ENCODE measurements at regions not wholly inside any gene's neighbourhood (a gene's known extent, or its start where the extent isn't known, plus 50 kb on each side); places are given as distances from the start of the nearest gene placed in this dataset.

GRCh38 chr22:42217752-42218280 is 52.6 kb downstream of the TCF20 start:
- no peaks in the 10 kb centered on the region for H3K36me3 ChIP-seq (ENCODE audit: control insufficient read depth, insufficient read depth, low read length)
- TF ChIP-seq CTCF (IDR thresholded peaks at IDR 0.05; ENCODE audit: insufficient read depth, low read length, poor library complexity, severe bottlenecking), result no peak
- no peak for DNase-seq (ENCODE audit: low read depth)
- no peaks in the 10 kb centered on the region for H3K27me3 ChIP-seq (ENCODE audit: control insufficient read depth, insufficient read depth, low read length)
- H3K4me3 ChIP-seq (ENCODE audit: low read depth, low read length), result no peak overlapping the region

DNA sequence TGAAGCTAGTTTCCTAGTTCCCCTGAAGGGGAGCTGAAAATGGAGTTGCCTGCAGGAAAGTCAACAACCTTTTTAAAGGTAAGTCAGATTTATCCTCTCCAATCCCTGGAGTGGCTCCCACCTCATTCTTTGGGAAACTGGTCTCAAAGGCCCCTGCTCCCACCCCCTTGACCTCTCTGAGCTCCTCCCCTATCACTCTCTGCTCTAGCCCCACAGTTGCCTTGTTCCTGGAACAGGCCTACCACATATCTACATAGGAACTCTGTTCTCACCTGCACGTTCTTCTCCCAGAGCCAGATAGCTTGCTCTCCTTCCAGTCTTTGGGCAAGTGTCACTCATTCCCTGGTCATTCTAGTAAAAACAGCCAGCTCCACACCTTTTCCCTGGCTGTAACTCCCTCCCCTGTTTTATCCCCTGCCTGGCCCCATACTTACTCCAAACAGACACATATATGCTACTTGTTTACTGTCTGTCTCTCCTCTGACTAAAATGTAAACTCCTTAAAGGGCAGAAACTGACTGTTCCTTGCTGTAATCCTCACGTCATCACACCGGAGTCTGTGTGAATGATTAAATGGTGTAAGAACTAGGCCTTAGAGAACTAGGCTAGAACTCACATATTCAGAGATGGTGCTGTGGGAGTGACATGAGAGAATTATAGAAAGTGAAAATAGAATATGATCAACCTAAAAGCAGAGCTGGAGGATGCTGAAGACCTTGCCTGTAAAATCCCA is 53.3 kb downstream of the TCF20 start:
- Histone ChIP-seq H3K27me3 (ENCODE audit: control insufficient read depth, insufficient read depth, low read length) (no peaks in the 10 kb centered on the region), H3K36me3 (ENCODE audit: control insufficient read depth, insufficient read depth, low read length) (no peaks in the 10 kb centered on the region), H3K4me3 (ENCODE audit: low read depth, low read length) (no peak overlapping the region)
- TF ChIP-seq CTCF (IDR thresholded peaks at IDR 0.05; ENCODE audit: insufficient read depth, low read length, poor library complexity, severe bottlenecking), result no peak
- DNase-seq (ENCODE audit: low read depth), result no peak

DNA sequence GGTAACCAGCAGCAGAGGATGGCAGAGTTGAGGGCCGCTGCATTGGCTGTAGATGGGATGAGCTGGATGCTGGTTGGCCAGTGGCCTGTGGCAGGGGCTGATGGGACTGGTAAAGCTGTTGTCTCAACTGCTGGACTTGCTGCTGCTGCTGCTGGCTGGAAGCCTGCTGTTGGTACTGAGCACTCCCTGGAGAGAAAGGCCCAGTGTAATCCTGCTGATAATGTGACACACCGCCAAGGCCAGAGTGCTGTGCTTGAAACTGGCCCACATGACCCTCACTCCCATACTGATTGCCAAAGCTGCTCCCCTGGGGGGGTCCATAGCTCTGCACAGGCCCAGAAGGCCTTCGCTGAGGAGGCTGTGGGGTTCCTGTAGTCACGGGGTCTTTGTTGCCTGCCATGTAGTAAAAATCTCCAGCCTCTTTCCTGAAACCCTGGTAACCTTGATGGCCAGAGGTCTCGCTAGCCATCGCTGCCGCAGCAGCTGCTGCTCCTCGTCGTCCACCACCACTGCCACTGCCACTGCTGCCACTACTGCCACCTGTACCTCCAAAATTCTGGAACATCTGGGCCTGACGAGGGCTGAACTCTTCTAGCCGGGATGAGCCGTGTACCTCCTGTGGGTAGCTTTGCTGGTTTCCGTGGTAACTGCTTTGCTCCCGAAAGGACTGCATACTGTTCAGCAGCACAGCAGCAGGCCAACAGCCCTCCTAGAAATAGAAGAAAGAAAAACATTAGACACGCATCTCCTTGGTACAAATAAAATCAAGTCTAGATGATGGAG is 55.6 kb downstream of the TCF20 start:
- TF ChIP-seq CTCF (IDR thresholded peaks at IDR 0.05; ENCODE audit: insufficient read depth, low read length, poor library complexity, severe bottlenecking), result no peak
- no peak for DNase-seq (ENCODE audit: low read depth)
- H3K4me3 ChIP-seq (ENCODE audit: low read depth, low read length), result no peak overlapping the region
- H3K36me3 ChIP-seq (ENCODE audit: control insufficient read depth, insufficient read depth, low read length), result no peaks in the 10 kb centered on the region
- no peaks in the 10 kb centered on the region for H3K27me3 ChIP-seq (ENCODE audit: control insufficient read depth, insufficient read depth, low read length)

DNA sequence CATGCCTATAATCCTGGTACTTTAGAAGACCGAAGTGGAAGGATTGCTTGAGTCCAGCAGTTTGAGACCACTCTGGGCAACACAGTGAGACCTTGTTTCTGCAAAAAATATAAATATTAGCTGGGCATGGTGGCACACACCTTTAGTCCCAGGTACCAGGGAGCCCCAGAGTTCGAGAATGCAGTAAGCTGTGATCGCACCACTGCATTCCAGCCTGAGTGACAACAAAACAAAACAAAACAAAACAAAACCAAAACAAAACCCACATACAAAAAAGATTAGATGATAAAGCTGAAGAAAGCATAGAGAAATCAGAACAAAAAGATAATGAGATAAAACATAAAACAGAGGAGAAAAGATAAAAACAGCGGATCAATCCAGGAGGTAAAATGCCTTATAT is 62.1 kb downstream of the TCF20 start:
- no peak for TF ChIP-seq CTCF (IDR thresholded peaks at IDR 0.05; ENCODE audit: insufficient read depth, low read length, poor library complexity, severe bottlenecking)
- H3K36me3 ChIP-seq (ENCODE audit: control insufficient read depth, insufficient read depth, low read length), result no peaks in the 10 kb centered on the region
- H3K27me3 ChIP-seq (ENCODE audit: control insufficient read depth, insufficient read depth, low read length), result no peaks in the 10 kb centered on the region
- no peak overlapping the region for H3K4me3 ChIP-seq (ENCODE audit: low read depth, low read length)
- no peak for DNase-seq (ENCODE audit: low read depth)

DNA sequence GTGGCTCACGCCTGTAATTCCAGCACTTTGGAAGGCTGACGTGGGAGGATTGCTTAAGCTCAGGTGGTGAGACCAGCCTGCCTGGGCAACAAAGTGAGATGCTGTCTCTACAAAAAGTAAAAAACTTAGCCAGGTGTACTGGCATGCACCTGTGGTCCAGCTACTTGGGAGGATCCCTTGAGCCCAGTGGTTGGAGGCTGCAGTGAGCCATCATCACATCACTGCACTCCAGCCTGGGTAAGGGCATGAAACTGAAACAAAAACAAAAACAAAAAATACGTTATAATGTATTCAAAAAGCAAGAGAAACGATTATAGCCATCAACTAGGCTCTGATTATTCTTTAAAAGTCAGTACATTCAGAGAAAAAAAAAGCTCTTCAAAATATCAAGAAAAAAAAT is 62.5 kb downstream of the TCF20 start:
- no peak for DNase-seq (ENCODE audit: low read depth)
- TF ChIP-seq CTCF (IDR thresholded peaks at IDR 0.05; ENCODE audit: insufficient read depth, low read length, poor library complexity, severe bottlenecking), result no peak
- Histone ChIP-seq H3K36me3 (ENCODE audit: control insufficient read depth, insufficient read depth, low read length) (no peaks in the 10 kb centered on the region), H3K27me3 (ENCODE audit: control insufficient read depth, insufficient read depth, low read length) (no peaks in the 10 kb centered on the region), H3K4me3 (ENCODE audit: low read depth, low read length) (no peak overlapping the region)

Data from kidney epithelial cell (primary cell).